ENCODE measurements at regions not wholly inside any gene's neighbourhood (a gene's known extent, or its start where the extent isn't known, plus 50 kb on each side); places are given as distances from the start of the nearest gene placed in this dataset.

DNA sequence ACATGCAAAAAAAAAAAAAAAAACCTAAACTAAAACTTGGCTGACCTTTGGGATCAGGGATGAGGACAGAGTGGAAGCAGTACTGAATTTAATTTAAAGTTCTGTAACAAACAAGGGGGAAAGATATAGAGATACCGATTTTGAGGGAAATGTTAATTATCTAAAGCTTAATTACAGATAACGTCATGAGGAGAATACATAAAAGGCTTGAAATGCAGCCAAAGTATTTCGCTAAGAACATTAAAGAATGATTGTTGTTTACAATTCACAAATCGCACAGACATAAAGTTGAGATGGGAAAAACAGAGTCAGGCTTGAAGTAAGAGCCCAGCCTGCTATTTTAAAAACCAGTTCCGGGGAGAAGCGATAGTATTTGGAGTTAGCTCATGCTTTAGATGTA, 208.0 kb upstream of the SASH1 start:
- no peak for DNase-seq

DNA sequence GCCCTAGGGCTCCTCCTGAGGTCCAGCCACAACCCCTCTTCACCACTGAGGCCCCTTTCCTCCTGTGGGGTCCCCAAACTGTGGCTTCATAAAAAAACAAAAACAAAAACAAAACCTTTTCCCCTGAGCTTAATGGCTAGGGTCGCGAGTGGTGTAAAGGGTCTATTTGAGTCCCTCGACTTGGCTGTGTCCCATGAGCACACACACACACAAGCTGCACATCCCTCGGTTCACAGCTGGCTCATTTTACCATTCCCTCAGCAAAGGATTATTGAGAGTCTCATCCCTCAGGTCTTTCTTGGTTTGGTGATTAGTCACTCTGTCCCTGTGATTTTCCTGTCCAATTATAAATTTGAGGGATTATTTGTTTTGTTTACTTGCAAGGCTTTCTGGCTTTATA, 206.1 kb upstream of the SASH1 start:
- DNase-seq: no peak

DNA sequence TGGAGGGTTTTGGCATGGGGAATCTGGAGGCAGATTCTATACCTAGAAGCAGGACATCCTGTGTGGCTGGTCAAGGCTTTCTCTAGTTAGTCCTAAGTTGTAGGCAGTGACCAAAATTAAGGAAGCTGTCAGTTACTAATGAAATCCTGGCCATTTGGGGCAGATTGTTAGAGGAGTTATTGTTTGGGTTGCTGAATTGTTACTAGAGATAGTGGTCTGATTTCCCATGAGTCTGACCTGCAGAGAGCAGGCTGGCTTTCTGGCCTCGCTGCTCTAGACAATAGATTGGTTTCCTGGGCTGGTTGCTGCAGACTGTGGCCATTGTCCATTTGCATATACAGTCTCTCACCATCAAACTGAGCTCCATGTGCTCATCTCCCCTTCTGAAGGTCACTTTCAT, 205.0 kb upstream of the SASH1 start:
- no peak for DNase-seq

DNA sequence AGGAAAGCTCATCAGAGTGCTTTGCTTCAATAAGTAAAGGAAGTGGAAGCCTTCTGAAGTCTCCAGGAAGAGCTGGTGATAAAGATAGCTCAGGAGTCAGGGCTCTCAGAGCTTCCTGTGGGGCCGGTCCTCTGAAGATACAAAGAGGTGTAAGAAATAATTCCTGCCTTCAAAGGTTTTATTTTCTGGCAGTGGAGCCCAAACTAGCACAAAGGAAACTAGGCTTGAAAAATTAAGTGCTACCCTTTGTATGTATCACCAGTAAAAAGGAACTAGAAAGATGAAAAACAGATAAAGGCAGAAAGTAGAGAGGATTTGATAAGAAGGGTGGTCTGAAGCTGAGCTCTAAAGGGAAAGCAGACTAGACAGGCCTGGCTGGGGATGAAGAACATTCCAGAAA, 204.1 kb upstream of the SASH1 start:
- no peak for DNase-seq

DNA sequence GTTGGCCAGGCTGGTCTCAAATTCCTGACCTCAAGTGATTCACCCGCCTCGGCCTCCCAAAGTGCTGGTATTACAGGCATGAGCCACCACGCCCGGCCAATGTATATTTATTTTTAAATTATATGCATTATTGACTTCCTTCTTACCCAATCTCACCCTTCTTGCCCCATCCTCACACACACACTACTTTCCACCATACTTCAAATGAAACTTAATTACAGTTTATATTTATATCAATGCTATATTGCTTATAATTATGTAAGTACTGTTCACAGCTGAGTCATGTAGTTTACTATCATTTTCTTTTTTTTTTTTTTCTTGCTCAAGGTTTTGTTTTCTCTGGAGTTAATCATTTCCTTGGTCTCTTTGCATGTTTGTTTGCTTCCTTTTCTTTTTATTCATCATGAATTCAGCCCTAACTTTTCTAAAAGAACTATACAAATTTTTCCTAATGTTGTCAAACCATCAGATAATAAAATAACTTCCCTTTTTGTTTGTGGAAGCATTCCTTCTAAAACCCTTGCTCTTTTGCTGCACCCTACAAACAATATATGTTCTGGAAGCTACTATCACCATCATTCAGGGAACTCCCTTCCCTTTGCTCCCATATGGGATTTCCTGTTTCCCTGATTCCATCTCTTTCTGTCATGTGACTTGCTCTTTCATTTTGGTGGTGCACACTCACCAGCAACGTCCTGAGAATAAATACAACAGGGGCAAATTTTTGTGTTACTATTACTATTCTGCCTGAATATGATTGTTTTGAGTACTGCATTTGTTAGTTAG, 201.7 kb upstream of the SASH1 start:
- no peak for DNase-seq

DNA sequence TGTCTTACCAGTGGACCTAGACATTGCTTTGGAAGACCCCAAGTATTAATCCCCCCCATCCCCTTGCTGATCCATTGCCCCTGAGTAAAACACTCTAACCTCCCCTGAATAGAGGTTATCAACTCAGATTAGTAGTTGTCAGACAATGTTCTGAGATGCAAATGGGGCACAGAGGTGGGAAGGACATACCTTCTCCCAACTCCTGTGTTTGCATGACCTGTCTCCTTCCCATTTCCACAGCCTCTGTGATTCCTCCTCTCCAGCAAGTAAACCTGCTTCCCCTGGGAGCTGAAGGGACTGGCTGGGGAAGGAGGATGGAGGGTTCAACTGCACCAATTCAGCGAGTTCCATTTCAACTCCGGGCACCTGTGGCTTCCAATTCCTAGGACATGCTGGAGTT, 199.8 kb upstream of the SASH1 start:
- no peak for DNase-seq

DNA sequence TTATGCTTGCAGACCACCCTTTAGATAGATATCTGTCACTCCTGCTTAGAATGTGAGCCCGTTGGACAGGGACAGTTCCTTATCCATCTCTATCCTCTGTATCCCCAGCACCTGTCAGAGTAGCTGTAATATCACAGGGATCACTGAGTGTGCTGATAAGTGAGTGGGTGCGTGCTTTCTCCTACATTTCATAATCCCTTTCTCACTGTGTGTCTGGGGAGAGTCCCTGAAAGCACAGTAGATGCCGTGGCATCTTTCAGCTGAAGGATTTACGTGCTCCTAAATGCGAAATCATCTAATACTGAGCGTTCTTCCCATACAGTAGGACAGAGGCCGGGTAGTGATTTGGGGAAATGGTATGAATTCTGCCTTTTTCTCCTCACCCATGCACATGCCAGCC, 198.9 kb upstream of the SASH1 start:
- no peak for DNase-seq

DNA sequence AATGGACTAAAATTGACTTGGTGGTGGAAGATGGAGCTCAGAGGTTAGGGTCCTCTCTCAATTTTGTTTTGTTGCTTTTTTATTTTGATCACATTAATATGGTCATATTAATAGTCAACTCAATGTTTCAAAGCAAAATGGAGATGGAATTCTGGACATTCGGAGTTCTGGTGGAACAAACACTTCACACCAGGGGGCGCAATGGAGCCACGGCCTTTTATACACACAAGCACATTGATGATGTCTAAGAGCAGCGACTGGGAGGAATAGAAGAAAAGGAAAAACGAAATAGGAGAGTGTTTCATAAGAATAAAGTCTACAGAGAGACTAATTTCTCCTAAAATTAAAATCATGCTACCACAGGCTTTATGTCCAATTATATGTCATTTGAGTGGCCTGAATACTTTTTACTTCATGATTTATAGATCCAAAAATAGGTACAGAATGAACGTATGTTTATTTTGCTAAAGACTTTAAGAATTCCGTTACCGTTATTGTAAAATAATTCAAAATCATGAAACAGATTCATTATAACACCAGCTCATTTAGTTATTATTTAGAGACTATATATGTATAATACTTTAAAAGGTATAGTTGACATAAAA, 197.6 kb upstream of the SASH1 start:
- peak; percentile 87 for DNase-seq

DNA sequence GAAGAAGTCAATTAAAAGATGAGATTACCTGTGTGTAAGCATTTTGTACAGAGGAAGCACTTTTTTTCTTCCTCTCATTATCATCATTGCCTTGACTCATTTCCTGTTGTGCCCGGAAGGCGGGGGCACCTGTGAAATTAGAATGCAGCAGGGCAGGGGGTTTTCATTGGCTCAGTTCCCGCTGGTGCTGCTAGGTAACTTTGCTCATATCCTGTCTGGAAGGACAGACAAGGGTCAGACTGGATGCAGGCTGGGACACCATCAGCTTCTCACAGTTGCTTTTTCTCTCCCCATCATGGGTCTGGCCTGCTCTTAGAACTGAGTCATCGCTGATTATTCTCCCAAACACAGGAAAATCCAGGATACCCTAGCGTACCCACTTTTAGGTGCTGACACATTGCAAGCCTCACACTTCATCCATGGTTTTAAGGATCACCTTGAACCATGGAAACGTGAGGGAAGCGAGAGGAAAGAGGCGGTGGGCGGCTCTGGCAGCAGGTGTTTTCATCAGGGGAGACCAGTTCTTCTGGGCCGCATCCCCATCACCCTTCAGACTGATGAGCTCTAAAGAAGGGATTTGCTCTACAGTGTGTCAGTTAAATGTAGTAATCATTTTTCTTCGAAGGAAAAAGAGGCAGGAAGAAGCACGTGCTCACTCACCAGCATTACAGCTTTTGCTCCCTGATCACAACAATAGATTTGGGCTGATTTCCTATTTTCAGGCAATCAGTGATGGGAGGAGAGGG, 195.7 kb upstream of the SASH1 start:
- no peak for DNase-seq

DNA sequence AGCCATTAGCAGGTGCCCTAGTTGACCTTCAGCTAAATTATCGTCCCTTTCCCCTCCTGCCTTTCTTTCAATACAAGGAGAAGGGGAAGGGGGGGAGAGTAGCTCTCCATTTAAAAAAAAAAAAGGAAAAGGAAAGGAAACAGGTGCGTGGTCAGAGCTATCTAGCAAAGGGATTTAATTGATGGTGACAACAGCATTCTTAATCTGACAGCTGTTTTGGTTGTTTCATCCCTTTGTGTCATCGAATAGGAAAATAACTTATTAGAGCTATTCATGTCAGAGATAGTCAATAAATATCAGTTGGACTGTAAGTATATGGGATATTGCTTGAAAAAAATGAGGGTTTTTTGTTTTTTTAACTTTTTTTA, 195.2 kb upstream of the SASH1 start:
- DNase-seq: no peak

DNA sequence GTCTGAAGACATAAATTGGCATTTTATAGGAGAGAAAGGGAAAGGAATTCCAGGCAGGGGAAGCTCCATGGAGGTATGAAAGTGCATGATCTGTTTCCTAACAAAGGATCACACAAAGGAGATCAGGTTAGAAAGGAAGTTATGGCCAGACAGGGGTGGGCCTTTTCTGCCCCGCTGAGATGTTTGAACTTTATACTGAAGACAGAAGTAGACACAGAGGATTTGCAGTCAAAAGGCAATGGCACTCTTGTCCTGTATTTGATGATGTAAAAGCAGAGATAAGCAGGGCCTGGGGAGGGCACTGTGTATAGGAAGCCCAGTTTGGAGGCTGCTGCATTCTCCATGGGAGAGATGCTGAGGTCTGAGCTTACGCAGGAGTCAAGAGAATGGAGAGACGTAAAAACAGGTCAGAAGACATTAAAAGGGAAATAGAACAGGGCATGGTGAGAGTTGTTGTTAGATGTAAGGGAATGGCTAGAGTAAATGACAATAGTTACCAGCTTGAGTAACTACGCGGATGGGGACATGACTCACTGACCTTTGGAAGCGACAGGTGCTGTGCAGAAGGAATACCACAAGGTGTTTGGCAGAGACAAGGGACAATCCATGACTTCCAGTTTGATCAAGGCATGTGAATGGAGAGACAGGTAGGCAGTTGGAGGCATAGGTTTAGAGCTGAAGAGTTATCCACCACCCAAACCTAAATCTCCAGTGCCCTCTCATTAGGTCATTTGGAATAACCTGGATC, 190.6 kb upstream of the SASH1 start:
- no peak for DNase-seq

DNA sequence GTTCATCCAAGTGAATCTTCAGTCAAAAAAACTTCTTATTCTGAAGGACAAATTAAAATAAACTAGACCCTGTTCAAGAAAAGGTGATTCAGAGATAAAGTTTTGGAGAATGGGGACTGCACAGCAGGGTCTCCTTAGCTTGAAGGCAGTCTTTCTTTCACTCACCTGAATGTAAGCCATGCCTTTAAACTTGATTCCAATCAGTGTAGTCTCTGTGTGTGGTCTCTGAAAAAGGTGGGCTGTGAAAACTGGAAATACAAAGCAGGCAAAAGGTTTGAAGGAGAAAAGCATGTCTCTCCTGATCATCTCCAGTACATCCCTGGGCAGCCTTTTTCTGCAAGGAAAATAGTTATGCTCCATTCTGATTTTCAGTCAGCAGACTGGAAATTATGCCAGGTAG, 188.0 kb upstream of the SASH1 start:
- no peak for DNase-seq

DNA sequence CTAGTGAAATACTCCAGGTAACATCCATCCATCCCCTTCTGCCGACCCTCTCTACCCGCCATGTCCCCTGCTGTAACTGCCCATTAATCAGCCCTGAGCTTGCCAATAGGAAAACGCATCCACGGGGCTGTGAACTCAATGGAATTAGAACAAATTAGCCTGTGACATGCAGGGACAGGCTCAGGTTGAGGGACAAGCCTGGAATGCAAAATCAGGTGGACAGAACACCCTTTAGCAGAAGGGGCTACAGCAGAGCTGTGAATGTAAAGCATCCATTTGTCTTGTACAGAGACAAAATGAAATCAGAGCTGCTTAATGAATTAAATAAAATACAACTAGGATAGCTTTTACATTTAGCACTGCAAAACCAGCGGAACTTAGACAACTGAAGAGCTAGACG, 187.3 kb upstream of the SASH1 start:
- DNase-seq: no peak

DNA sequence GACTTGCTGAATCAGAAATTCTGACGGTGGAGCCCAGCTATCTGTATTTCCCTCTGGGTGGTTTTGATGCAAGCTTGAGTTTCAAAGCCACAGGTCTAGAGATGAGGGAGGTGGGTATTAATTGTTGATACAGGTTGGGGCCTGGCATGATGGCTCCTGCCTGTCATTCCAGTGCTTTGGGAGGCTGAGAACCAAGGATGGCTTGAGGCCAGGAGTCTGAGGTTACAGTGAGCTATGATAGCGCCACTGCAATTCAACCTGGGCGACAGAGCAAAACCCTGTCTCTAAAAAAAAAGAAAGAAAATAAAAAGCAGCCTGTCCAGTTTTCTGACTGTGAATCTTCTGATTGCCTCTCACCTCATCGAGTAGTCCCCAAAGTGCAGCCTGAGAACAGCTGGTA, 184.8 kb upstream of the SASH1 start:
- DNase-seq: no peak

DNA sequence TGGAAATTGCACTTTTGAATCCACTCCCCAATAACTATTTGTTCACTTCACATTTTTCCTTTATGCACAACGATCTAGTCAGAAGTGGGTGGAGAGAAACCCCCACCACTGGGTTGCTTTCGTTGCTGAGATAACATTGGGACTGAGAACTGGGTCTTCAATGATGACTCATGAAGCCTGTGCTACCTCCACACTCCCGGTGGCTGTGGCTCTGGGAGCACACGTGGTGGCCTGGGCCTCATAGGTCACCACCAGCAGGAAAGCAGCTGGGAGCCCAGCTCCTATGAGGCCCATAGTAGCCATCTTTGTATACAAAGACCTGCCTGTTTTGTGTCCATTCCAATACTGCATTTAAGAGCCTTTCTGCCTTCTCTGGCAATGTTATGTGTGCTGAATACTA, 178.0 kb upstream of the SASH1 start:
- DNase-seq: no peak

DNA sequence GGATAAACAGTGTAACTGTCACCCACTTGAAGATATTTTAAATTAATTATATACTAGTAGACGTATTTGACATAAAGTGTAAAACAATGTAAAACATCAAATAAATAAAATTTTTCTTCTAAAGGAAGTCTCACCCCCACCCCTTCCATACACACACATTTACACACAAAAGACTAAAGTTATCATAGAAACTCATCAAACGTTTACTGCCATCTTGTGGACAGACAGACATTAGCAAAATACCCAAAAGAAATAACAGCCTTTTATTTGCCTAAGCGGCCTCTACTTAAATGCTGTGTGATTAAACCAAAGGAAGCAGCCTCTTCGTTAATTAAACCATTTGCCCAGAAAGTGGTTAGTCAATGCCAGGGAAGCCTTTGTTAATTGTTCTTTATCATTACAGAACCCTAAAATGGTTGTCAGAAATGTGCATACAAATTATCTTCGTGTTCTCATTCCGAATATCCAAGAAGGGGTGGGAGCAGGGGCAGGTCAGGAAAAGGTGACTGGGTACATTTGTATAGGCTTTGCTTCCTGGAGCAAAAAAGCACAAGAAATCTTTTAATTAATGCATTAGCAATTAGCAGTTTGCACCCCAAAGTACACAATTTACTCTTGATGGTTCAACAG, 176.2 kb upstream of the SASH1 start:
- DNase-seq: peak; percentile 53

DNA sequence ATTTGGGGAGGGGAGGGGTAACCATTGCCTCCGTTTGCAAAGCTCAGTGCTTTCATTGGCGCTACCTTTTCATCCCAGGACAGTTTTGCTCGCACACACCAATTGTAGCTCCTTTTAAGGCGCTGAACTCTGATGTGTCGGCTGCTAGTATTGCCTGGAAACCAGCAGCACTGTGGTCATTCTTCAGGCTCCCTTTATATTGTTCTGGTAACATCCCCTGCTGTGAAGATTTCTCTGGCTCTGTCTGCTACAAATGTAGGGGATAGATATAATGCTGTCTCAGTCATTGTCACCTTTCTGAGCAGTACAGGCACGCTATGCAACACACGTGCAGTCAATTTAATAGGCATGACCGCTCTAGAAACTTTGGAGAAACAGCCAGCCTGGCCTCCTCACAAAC, 172.9 kb upstream of the SASH1 start:
- DNase-seq: no peak

DNA sequence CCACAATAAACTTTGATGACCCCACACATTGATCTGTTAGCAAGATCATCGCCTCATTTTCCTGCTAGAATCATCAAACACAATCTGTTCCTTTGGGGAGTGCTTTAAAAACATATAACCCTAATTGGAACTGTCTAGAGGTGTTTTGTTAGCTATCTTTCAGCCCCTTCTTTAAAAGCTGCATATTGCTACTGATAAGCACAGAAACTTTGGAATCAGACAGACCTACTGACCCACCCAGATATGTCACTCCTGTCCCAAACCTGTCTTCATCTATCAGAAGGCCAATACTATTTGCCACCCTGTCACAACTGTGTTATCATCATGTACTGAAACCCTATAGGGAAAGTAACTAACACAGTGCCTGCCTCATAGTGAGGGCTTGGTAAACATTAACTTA, 172.4 kb upstream of the SASH1 start:
- DNase-seq: no peak

DNA sequence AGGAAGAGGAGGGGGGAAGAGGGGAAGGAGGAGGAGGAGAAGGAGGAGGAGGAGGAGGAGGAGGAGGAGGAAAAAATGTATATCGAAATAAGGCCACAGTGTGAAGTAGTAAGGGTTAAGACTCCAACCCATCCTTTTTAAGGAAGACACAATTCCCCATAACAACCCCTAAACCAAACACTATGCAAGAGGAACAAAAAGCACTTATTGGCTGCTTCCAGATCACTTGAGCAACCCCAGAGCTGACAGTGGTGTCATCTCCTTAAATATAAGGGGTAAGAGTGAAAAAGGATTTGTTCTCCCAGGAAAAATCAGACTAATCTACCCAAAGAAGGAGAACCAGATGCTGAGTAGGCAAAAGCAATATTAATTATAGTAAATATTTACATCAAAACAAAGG, 169.1 kb upstream of the SASH1 start:
- DNase-seq: no peak

DNA sequence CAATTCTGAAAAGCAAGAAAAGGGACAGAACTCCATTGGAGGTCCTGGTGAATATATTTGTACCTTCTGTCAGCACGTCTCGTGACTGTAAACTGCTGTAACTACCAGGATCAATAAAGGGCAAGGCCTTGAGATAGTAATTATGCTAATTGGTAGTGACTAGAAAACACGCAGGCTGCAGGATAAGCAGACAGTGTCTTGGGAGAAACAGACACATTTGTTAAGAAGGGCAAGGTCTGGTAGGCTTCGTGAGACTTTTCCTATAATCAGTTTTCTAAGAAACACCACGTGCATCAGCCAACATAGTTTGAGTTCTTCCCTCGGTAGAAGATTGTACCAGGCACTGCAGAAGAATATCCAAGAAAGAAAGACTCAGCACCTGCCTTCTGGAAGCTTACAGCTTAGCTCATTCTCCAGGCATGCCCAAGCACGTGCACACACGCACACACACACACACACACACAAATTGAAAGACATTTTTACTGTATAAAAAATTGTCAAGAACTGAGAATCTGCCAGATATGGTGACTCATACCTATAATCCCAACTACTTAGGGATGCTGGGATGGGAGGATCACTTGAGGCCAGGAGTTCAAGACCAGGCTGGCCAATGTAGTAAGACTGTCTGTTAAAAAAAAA, 167.0 kb upstream of the SASH1 start:
- no peak for DNase-seq

DNA sequence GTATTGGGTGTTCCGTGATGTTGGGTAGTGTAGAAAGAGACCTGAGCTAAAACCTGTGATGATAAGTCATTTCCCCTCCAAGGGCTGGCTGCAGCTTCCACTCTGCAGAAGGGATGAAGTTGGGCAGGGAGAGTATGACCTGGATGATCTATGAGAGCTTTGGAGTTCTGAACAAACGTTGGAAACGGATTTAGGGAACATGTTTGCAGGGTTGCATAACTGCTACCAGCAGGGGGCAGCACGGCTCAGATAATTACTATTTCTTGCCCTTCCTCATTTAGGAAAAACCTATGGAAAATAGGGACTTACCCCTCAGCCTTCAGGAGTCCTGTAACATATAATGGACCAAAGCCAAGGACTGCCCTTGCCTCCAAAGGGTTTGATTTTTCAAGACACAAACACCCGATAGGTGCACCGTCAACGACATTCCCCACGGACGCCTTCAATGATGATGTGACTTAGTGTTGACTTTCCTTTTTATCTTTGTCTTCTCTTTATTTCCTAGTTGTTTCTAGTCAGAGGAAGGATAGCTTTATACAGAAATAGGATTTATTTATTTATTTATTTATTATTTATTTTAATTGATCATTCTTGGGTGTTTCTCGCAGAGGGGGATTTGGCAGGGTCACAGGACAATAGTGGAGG, 164.9 kb upstream of the SASH1 start:
- peak; percentile 59 for DNase-seq

DNA sequence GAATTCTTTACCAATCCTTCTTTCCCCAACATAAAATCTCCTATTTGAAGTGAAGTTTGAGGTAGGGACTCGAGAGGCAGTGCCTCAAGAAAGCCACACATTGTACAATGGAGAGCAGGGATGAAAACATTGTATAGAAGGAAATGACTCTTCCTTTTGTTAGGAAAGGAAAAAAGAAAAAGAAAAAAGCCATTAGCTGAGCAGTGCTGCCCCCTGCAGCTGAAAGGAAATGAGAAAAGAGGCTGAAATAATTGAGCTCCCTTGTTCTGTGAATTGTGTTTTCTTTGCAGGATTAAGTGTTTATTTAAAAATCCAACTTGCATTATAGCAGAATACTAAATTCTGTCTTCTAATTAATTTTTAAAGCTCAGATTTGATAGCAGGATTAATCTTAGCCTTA, 162.9 kb upstream of the SASH1 start:
- DNase-seq: peak; percentile 29

All from hematopoietic multipotent progenitor cell treated with erythropoietin and hydrocortisone succinate and interleukin-3 and kit ligand, for 6 days (in vitro differentiated cells).